ENCODE measurements at regions not wholly inside any gene's neighbourhood (a gene's known extent, or its start where the extent isn't known, plus 50 kb on each side); places are given as distances from the start of the nearest gene placed in this dataset.

DNA sequence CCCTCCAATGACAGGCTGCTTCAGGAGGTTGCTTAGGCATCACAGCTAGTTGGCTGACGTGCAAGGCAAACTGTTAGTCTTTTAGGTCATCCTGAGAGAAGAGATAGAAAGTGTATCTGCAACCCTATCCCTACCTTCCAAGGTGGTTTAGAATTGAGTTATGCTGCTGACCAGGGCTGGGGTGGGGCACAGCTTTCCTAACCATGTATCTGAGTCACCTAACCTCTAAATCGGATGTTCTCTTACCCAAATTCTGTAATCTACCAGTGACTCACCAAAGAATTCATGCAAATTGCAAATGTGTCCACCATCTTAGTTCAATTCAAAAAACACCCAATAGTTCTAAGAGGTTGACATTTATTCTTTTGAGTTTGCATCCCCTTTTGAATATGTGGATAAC is 107.2 kb upstream of the DYNLRB2 start:
- intact Hi-C loops (cut with DNase I) = no loop called here
- DNase-seq = no peak

GRCh38 chr16:80427795-80428194 is 113.0 kb upstream of the DYNLRB2 start:
- intact Hi-C loops (cut with DNase I) = no loop called here
- no peak for DNase-seq

GRCh38 chr16:80418517-80419355 is 122.1 kb upstream of the DYNLRB2 start:
- DNase-seq = no peak

GRCh38 chr16:80417706-80418271 is 123.0 kb upstream of the DYNLRB2 start:
- no peak for DNase-seq
- intact Hi-C loops (cut with DNase I) = no loop called here

More at GRCh38 chr16:80418517-80419355, 122.1 kb upstream of the DYNLRB2 start:
- intact Hi-C loops (cut with DNase I) = no loop called here

DNA sequence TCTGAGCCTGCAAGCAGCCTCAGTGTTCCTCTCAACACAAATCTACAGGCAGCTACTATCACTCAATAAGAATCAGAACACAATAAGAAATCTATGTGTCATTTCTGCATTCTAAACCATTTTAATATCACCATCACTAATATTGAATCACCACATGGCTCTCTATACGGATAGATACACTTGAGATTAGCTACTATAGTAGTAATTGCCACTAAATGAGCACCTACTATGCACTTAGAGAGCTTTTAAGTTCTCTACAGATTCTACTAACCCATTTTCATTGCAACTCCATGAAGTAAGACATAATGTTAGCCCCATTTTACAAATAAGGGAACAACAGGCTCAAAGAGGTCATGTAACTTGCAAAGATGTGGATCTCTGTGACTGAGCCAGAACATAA is 132.8 kb upstream of the DYNLRB2 start:
- DNase-seq = no peak
- intact Hi-C loops (cut with DNase I) = no loop called here

DNA sequence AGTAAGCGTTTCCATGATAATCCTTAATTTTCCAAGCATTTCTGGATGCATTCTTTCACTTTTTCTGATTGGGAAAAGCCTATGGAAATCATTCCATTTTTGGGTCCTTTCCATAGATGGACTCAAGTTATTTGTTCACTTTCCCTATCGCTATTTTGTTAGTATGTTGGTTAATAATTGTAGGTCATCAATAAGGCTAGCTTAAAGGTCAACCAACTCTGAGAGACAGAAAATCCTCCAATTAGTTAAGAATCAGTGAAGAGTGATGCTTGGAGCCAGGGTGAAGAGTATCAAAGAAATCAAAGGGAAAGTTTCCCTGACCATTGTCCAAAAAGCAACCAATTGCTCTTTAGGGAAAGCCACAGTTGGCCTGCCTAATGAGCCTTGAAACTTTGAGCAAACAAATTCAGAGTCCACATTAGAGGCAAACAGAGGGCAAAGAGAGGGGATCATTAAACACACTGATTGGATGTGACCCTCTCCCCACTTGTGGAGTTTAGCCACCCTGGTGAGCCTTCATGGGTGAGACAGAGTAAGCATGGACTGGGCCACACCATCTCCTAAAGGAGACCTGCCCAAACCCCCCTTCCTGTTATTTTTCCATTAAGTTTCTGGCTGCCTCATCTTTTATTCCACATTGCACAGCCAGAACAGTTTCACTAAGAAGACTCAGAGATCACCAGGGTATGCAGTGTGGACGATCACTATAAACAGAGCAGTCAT is 133.4 kb upstream of the DYNLRB2 start:
- DNase-seq = no peak
- intact Hi-C loops (cut with DNase I) = no loop called here

DNA sequence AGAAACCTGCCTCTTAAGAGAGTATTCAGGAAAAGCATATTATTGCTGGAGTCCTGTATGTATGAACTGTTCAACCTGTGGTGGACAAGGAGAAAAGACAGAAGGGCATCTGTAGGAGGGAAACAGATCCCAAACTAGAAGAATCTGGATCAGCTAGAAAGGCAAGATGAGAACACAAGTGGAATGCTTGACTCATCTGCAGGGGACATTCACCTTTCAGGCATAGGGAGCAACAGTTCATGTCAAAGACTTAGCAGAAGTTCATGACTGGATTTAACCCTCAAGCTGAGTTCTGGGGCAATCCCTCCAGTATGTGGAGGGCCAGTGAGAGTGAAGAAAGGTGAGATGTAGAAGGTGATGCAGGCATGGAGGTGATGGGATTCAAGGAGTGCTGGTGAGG is 135.9 kb upstream of the DYNLRB2 start:
- DNase-seq = no peak
- intact Hi-C loops (cut with DNase I) = no loop called here

- intact Hi-C loops (cut with DNase I) = no loop called here
- DNase-seq = no peak
Measured at GRCh38 chr16:80403894-80404293, 136.9 kb upstream of the DYNLRB2 start.

GRCh38 chr16:80390871-80391489 is 149.8 kb upstream of the DYNLRB2 start:
- intact Hi-C loops (cut with DNase I) = no loop called here
- DNase-seq = no peak

- DNase-seq = no peak
- intact Hi-C loops (cut with DNase I) = no loop called here
Measured at GRCh38 chr16:80390046-80390445, 150.7 kb upstream of the DYNLRB2 start.

- DNase-seq = peak in 1 of 10 donors; percentile 59
- intact Hi-C loops (cut with DNase I) = no loop called here
Measured at GRCh38 chr16:80389338-80389737, 151.5 kb upstream of the DYNLRB2 start.

DNA sequence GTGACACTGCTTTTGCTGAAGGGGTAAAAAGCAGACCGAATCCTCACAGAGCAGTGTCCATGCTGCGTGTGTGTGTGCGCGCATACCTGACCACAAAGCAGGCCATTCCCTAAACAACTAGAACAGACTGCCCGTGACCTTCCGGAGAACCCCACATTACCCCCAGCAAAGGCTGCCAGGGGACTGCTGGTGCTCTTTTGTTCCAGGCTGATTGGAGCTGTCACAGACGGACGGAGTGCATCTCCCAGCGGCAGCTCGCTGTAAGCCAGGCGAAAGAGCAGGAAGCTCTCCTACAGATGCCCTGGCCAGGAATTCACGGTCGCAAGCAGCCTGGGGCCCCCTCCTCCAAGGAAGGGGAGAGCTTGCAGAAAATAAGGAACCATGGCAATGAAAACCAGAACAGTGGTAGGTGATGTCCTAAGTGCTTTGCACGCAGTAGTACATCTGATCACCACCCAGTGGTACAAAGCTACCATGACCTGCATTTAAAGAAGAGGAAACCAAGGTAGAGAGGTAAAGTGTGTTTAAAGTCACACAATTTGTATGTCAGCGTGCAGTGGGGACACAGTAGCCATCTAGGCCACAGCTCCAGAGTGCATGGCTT is 153.4 kb upstream of the DYNLRB2 start:
- peak in 1 of 10 donors; percentile 48 for DNase-seq
- intact Hi-C loops (cut with DNase I) = no loop called here

DNA sequence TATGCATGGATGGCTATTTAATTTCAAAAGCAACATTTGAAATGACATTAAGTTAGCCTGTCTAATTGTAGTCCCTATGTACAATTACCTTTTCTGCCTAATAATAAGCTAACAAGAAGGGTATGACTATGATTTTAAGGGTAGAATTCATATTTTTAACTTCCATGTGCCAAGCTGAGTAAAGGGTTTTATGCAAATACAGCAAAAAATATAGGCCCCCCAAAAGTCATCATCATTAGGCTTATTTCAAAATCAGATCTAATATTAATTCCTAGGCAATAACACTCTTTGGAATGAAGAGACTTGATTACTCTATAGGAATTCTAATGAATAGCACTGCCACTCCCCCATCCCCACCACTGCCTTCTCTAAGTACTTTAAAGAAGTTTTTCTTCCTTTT is 155.9 kb upstream of the DYNLRB2 start:
- no peak for DNase-seq

DNA sequence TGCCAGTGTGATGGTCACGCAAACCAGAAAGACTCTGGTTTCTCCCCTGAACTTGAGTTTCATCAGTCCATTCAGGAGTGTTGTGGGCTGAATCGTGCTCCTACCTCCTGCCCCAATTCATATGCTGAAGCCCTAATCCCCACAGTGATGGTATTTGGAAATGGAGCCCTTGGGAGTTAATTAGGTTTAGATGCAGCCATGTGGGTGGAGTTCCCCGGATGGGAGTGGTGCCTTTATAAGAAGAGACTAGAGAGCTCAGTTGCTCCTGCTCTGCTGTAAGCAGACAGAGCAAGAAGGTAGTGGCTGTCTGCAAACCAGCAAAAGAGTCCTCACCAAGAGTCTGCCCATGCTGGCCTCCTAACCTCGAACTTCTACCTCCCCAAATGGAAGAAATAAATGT is 160.3 kb upstream of the DYNLRB2 start:
- no peak for DNase-seq
- intact Hi-C loops (cut with DNase I) = no loop called here

More for the DNA sequence above, 155.9 kb upstream of the DYNLRB2 start:
- intact Hi-C loops (cut with DNase I) = no loop called here

- intact Hi-C loops (cut with DNase I) = no loop called here
- DNase-seq = no peak
Measured at GRCh38 chr16:80377096-80377956, 163.5 kb upstream of the DYNLRB2 start.

- no peak for DNase-seq
- intact Hi-C loops (cut with DNase I) = no loop called here
Measured at GRCh38 chr16:80375973-80376372, 164.8 kb upstream of the DYNLRB2 start.

- intact Hi-C loops (cut with DNase I) = no loop called here
- no peak for DNase-seq
Measured at GRCh38 chr16:80375513-80375912, 165.3 kb upstream of the DYNLRB2 start.

DNA sequence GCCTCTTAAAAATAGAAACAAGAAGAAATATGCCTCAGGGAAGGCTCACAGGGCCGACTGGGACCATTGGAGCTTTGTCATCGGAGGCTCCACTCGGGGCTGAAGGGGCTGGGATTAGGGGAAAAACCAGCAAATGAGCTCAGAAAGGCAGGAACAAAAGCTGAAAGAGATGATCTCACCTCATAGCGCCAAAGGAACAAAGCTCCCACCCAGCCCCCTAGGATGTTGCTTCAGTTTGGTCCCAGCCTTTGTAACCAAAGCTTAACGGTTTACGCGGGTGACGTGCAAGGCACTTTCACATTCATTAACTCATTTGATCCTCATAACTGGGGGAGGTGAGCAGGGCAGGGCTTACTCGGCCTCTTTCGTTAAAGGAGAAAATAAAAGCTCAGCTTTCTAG is 168.5 kb upstream of the DYNLRB2 start:
- intact Hi-C loops (cut with DNase I) = no loop called here
- DNase-seq = no peak

GRCh38 chr16:80369138-80369958 is 171.4 kb upstream of the DYNLRB2 start:
- intact Hi-C loops (cut with DNase I) = no loop called here
- peak in 9 of 10 donors; percentile 21 to 88 (median 50) for DNase-seq

Measured in posterior cingulate gyrus (tissue), 11 donors.